HG02840 (cell line): ENCODE measurements at regions not wholly inside any gene's neighbourhood (a gene's known extent, or its start where the extent isn't known, plus 50 kb on each side); places are given as distances from the start of the nearest gene placed in this dataset.

ENCODE experiments used
- ATAC-seq: cut with Tn5 transposase; IDR thresholded peaks from one replicate; pipeline ENCODE4 v1.9.1; 2021; ENCODE audit warnings: mild to moderate bottlenecking, moderate library complexity, moderate number of reproducible peaks; ENCODE audit not compliant: unreplicated experiment, low FRiP score

DNA sequence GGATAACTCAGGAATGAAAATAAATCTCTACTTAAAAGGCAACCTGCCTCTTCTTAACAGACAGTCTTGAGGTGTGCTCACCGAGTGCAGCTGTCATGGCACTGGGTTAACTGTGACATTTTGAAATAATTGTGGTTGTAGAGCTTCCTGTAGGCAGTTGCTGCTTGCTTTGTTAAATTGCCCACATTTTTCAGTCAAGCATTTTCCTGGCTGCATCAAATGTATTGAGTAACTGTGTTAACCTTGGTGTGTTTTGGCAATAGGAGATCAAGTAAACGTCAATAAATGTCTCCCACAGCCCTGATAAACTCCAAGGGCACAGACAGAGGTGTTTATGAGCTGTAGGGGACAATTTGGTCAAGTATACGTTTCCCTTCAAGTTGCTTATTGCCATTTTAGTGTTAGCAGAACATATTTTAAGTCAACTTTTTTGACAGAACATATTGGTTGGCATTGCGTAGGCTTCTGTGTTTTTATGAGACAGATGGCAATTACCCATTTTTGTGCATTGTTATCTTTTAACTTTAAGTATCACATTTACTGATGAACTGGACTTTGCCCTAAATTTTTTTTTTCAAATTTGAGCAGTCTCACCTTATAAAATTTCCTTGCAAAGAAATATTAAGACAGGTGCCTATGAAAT, 527.4 kb downstream of the C4orf33 start:
- ATAC-seq: no peak

DNA sequence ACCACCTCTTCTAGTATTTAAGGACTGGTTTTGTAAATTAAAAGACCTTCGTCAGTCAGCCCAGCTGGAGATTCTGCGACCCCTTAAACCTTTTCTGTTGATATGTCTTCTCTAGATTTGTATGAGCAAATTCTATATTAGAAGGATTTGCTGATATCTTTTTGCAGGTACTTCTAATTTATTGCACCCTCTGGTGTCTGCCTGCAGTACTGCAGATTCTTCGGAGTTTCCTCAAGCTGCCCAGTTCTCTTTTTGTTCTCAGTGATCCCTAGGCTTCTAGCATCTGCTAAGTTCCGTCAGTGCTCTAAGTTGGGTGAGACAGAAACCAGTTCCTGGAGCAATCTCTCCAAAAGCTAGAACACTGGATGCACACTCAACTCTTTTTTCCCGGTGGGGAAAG, 545.2 kb downstream of the C4orf33 start:
- no peak for ATAC-seq

DNA sequence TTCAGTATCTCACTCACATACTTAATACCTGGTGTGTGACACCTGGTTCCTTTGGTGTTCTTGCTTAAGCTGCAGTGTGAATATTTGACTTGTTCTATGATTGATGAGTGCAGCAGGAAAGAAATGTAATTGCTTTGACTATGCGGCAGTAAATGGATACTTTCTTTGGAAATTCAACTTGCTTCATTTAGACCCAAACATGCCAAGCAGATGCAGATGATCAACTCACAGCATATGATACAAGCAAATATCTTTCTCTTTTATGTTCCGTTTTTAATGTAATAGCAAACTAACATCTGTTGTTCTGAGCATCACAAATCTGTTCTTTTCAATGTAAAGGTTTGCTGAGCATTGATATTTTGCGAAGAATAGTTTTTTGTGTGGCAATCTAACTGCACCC, 549.5 kb downstream of the C4orf33 start:
- ATAC-seq: no peak

DNA sequence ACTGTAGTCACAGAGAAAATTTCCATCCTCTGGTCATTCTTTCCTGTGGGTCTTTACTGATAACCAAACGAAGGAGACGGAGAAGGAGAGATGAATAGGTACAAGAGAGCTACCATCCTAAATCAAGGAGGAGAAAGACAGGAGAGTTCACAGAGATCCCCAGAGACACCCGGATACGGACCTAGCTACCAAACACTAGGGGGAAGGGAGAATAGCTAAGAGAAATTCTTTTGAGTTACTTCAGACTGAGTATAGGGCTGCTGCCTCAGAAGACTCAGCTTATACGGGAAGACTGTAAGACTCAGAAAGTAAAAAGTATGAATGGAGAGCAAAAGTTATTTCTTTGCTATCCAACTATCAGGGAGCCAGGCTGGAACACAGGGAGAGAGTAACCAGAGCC, 572.1 kb downstream of the C4orf33 start:
- no peak for ATAC-seq

DNA sequence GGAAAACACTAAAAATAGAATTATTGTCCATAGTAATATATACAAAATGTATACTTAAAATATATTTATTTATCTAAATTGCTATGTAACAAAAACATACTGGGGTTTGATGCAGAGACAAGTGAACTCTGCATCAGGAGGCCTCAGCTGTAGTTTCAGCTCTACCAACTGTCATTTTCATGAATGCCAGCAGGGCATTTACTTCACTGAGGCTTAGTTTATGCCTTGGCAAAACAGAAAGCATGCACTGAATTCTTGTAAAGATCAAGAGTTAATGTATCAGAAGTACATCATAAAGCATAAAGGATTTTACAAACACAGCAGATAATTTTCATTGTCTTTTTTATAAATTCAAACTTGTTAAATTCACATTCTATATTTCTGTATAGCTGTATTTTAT, 577.0 kb downstream of the C4orf33 start:
- ATAC-seq: no peak

DNA sequence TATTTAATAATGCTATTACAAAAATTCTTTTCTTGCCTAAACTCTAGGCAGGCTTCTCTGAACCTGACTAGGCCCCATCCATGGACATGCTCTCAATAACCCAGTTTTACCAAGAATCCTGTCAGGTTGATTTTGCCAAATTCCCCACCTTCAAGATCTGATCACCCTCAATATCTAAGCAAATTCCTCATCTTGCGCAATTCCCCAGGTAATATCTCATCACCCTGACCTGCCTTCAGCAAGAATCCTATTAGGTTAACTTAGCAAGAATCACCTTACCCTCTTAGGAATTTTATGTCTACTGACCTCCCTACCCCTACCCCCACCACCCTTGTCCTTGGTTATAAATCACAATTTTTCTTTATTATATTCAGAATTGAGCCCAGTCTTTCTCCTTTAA, 579.1 kb downstream of the C4orf33 start:
- no peak for ATAC-seq

DNA sequence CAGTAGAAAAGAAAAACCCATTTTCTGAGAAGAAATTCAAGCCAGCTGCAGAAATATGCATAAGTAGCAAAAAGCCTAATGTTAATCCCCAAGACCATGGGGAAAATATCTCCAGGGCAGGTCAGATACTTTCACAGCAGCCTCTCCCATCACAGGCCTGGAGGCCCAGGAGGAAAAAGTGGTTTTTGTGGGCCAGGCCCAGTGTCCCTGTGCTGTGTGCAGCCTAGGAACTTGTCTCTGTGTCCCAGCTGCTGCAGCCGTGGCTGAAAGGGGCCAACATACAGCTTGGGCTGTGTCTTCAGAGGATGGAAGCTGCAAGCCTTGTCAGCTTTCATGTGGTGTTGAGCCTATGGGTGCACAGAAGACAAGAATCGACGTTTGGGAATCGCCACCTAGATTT, 581.0 kb downstream of the C4orf33 start:
- ATAC-seq: no peak

DNA sequence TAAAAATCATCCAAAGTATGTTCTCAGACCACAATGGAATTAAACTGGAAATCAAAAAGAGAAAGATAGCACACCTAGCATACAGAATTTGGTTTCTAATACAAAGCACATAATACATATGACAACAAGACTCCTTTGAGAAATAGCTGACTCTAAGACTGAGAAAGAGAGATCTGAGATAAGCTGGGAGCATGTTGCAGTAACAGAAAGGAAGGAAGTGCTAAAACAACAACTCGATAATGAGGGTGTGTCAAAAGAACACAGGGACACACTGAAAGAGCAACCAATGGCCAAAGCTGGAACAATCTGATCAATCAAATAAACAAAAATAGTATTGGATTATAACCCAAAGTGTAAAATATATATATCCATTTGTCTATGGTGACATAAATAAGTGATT, 586.6 kb downstream of the C4orf33 start:
- ATAC-seq: no peak

DNA sequence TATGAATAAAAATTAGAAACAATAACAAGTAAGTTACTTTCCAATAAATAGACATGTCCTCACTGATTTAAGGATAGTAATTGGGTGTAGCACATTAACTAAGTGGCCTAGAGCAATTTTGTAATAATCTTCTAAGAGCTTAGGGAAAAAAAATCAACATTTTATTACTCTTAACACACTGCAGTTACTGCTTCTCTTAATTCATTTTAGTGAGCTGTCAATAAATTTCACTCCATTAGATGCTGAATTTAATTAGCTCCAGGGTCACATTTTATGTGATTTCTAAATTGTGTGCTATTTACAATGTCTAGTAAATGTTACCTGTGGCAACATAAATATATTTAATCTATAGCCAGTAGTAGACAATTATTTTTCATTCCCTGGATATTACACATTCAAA, 612.0 kb downstream of the C4orf33 start:
- ATAC-seq: no peak

DNA sequence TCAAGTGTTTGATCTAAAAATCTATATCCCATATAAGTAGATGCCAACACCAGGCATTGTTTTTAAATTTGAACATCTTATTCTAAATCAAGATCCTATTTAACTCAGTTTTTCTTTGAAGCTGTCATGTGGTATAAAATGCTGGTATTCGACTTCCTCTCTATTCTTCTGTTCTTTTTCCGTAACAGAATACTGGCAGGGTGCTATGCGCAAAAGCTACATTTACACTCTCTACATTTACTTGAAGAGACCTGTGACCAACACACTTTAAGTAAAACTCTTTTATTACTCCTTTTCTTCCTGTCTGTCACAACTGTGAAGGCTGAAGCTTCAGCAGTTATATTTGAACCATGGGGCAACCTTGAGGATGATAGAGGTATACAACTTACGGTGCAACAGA, 612.8 kb downstream of the C4orf33 start:
- ATAC-seq: no peak

DNA sequence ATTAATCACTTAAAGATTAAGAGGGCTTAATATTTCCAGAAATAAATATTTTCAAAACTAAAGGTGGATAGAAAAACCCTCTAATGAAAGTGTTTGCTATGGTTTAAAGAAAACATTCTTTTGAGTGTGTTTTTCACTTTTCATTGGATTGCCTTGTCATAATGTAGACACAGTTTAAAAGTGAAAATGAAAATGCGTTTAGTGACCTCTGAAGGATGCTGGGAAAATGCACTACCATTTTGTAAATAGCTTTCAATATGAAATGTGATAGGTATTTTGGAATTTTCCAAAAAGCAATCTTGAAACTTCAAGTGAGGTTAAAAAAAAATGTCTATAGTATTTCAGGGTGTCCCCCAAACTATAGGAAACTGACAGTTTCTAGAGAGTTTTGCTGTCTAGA, 642.2 kb downstream of the C4orf33 start:
- no peak for ATAC-seq

DNA sequence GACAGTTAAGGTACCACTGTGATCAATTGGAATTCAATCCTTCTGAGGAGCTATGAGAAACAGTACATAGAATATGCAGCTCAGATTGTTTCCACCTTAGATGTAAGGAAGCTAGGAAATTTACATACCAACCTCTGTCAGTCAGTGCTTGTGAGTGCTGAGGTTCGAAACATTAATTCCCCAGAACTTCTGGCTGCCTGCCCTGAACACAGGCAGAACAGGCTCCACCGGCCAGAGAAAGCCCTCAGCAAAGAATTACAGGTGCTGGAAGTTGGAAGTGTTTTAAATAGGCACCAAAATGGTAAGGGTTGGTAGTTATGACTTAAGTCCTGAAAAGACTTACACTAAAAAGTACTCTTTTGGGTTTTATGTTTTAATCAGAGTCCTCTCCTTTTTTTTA, 651.8 kb downstream of the C4orf33 start:
- ATAC-seq: no peak

DNA sequence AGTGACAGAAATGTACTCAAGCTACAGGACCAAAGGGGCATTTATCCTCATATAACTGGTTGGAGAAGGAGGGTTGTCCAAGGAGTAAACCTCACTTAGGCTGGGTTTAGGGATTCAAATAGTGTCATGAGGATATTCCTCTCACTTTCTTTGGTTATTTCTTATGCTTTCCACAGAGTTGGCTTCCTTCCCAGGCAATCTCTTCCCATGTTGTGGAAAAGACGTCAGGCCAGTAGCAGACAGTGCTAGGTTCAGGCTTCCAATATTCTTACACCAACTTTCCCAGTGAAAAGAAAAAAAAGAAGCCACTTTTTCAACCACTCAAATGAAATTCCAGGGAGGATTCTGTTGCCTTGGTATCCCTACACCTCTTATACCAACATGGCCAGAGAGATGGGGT, 653.0 kb downstream of the C4orf33 start:
- ATAC-seq: no peak

DNA sequence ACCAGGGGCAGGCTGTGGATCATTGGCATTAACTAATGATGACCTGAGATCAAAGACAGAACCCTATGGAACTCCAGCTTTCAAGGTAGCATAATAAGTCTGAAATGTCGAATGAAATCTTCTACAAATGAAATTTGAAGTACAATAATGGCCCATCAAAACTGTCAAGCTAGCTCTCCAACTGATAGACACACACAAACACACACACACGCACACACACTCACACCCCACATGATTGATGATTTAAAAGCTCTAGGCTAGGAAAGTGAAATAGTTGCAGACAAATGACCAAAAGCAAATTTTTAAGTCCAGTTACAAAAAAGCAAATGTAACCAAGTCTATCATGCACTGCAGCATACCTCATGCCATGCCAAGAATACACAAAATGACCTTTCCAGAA, 655.7 kb downstream of the C4orf33 start:
- ATAC-seq: no peak

DNA sequence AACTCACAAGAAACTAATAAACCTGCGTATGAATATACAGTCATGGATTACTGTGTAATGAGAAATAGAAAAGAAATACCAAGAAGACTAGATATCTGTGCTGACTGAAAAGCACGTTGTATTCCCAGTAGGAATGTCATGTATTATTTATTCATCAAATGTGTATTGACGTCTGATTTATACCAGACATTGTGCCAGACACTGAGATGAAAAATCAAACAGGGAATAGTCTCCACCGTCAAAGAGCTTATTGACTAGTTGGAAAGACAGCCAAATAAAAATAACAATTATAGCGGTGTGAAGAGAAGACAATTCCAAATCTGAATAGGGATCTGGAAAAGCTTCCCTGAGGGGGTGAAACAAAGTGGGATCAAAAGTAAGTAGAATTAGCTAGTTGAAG, 687.6 kb downstream of the C4orf33 start:
- no peak for ATAC-seq

DNA sequence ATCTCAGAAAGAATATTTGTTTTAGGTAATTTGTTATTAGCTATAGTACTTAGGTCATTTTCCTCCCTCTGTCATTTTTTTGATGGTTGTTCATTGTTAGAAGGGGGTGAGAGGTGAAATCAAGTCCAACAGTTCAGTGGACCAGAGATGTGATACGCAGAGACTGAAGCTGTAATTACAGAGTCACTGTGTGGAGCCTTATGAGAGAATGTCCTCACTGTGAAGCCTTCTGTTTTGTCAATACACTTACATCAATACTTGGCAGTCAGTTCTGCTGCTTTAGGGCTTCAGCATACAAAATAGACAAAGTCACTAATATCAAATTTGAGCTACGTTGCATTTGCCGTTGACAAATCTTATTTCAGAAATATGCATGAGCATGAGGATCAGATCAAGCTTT, 692.5 kb downstream of the C4orf33 start:
- no peak for ATAC-seq

DNA sequence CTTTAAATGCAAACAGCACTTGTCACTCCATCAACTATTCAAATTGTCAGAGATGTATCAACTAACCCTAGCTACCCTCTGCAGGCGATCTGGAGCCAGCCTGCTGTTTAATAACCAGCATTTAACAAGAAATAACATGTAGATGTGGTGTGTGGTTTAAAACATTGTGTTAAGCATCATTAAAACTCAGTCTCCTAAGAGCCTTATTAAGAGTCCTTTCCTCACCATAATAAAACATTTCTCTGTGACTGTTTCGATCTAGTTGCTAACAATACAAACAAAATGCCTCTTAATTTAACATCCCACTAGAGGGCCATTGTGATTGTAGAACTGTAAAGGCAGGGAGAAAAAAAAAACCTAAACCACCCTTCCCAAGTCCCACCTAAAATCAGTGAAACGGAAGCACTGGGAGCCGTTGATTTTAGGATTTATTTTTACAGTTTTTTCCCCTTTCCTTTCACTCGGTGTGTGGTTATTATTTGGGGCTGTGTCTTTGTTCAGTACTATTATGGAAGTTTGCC, 708.6 kb downstream of the C4orf33 start:
- ATAC-seq: no peak

DNA sequence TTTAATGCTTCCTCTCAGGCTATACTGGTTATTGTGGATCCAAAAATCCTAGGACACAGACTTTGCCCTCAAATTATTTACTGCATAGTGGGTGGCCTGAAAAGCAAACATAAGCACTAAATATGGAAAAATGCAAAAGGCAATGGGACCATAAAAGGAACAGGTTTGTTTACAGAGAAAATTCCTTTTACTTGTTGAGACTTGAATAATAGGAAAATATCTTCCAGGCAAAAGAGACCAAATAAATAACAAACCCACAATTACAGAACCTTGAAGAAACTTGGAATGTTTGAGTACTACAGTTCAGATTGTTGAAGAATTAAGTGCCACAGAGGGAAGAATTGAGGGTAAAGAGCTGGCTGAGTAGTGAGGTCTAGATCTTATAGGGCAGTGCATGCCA, 711.0 kb downstream of the C4orf33 start:
- no peak for ATAC-seq

DNA sequence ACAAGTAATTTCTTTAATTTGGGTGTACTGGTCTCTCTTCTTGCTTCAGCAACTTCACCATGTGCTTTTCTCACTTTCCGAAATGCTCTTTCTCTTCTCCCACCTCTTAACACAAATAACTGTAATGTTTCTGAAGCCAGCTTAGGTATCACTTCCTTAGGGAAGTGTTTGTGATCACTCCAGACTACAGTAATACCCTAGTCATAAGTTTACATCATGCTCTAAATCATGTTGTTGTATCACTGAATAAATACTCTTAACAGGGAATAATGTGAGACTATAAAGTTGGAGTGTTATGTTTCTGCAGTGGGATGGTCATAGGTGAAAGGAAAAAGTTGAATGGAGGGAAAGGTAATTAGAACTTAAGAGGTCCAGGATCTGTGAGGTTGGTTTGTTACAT, 712.3 kb downstream of the C4orf33 start:
- ATAC-seq: no peak

DNA sequence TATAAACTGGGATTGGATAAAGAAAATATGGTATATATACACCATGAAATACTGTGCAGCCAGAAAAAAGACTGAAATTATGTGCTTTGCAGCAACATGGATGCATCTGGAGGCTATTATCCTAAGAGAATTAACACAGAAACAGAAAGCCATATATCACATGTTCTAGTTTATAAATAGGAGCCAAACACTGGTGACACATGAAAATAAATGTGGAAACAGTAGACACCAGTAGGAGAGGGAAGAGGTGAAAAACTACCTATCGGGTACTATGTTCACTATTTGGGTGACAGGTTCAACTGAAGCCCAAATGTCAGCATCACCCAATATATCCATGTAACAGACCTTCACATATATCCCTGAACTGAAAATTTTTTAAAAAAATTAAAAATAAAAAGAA, 725.1 kb downstream of the C4orf33 start:
- ATAC-seq: no peak

DNA sequence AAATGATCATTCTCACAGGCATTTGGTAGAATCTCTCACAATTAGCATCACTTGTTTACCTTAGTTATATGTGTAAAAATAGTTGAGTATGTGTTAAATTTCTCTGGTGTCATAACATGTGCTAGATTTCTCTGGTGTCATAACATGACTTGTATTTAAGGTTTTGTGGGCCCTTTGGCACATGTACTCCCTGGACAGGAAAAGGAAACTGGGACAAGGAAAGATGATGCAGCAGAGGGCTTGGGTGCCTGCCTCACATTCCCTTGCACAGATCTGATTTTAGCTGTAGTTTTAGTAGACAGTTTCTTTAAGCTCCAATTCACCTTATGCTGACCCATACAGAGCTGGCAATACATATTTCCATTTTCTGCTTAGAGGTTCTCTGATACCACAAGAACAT, 726.0 kb downstream of the C4orf33 start:
- ATAC-seq: no peak

DNA sequence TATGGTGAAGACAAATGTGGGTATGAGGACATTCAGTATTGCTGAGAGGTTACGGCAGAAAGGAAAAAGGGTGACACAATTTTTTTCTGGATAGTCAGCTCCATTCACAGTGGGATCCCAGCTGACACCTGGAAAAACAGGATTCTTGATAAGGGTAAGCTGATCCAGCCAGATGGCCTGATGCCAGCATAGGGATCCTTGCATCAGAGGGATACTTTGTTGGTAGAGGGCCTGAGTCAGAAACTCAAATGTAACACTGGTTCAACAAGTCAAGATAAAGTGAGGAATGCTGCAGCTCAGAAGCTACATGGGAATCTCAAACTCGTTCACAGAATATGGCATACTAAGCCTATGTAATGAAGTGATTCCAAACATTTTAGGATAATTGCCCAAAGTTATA, 726.7 kb downstream of the C4orf33 start:
- no peak for ATAC-seq

DNA sequence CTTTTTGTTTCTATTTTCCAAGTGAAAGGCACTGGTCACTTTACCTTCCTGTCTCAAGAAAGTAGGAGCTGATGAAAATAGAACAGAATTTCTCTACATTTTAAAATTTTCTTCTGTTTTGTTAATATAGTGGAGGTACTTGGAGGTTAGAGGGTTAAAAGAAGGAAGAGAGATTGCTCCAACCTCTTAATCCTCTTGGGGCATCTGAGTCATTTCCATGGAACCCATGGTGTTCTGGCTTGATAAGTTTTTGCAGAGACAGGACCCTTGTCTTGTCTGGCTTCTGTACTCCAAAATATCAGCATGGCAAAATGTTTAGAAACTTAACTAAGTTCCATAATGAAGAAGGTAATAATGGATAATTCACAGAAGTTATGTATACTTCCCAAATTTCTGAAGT, 727.2 kb downstream of the C4orf33 start:
- ATAC-seq: no peak
